Astrocyte (in vitro differentiated cells and primary cell): ENCODE measurements at regions not wholly inside any gene's neighbourhood (a gene's known extent, or its start where the extent isn't known, plus 50 kb on each side); places are given as distances from the start of the nearest gene placed in this dataset.
"Not testable (repeated sequence)": the region's sequence is repeated elsewhere in the genome, so short reads cannot be mapped to it uniquely, and the experiment has no call there.

ENCODE experiments used
- DNase-seq: peaks from one replicate; pipeline ENCODE4 v3.0.0-alpha.2; 2010; ENCODE audit warnings: low read depth
- FAIRE-seq: peaks from 2 replicates; lab custom pipeline; 2011; peaks lifted over from hg19 to GRCh38; lab: Jason Lieb, UNC
- H2AFZ ChIP-seq: 2 replicates; pipeline ENCODE4 v1.6.0; 2012; ENCODE audit warnings: low read depth, low read length, inconsistent platforms
- H3K27ac ChIP-seq: 2 replicates; pipeline ENCODE4 v1.5.1; 2011; ENCODE audit warnings: low read depth, low read length, inconsistent platforms
- H3K27me3 ChIP-seq: 2 replicates; pipeline ENCODE4 v1.6.0; 2011; ENCODE audit warnings: low read length, inconsistent platforms; ENCODE audit not compliant: insufficient read depth
- H3K36me3 ChIP-seq: 2 replicates; pipeline ENCODE4 v1.5.1; 2011; ENCODE audit warnings: low read length, inconsistent platforms; ENCODE audit not compliant: insufficient read depth
- H3K4me1 ChIP-seq: 2 replicates; pipeline ENCODE4 v1.5.1; 2011; ENCODE audit warnings: low read length, inconsistent platforms; ENCODE audit not compliant: insufficient read depth
- H3K4me2 ChIP-seq: 2 replicates; pipeline ENCODE4 v1.6.0; 2012; ENCODE audit warnings: low read length, inconsistent platforms
- H3K4me3 ChIP-seq: 2 replicates; pipeline ENCODE4 v1.5.1; 2011; ENCODE audit warnings: low read depth, mild to moderate bottlenecking, low read length, inconsistent platforms; ENCODE audit not compliant: insufficient read depth
- H3K79me2 ChIP-seq: 2 replicates; pipeline ENCODE4 v1.6.0; 2012; ENCODE audit warnings: mild to moderate bottlenecking, low read length, inconsistent platforms; ENCODE audit not compliant: insufficient read depth
- H3K9ac ChIP-seq: 2 replicates; pipeline ENCODE4 v1.6.0; 2012; ENCODE audit warnings: mild to moderate bottlenecking, low read length, inconsistent platforms
- H3K9me3 ChIP-seq: 2 replicates; pipeline ENCODE4 v1.5.1; 2012; ENCODE audit warnings: low read depth, mild to moderate bottlenecking, low read length, inconsistent platforms; ENCODE audit not compliant: insufficient read depth
- H4K20me1 ChIP-seq: 2 replicates; pipeline ENCODE4 v1.6.0; 2012; ENCODE audit warnings: low read length, inconsistent platforms; ENCODE audit not compliant: insufficient read depth
- H3K27ac Mint-ChIP-seq: one replicate; pipeline ENCODE4 v1.8.0; 2021; ENCODE audit warnings: mild to moderate bottlenecking, mixed read lengths; ENCODE audit not compliant: unreplicated experiment
- H3K27me3 Mint-ChIP-seq: one replicate; pipeline ENCODE4 v1.8.0; 2021; ENCODE audit warnings: low read depth, mixed read lengths; ENCODE audit not compliant: unreplicated experiment
- H3K36me3 Mint-ChIP-seq: one replicate; pipeline ENCODE4 v1.8.0; 2021; ENCODE audit warnings: low read depth, mixed read lengths; ENCODE audit not compliant: unreplicated experiment
- H3K4me1 Mint-ChIP-seq: one replicate; pipeline ENCODE4 v1.8.0; 2021; ENCODE audit warnings: low read depth, mixed read lengths; ENCODE audit not compliant: unreplicated experiment
- H3K4me3 Mint-ChIP-seq: one replicate; pipeline ENCODE4 v1.8.0; 2021; ENCODE audit warnings: mild to moderate bottlenecking, moderate library complexity, mixed read lengths; ENCODE audit not compliant: unreplicated experiment
- H3K9me3 Mint-ChIP-seq: one replicate; pipeline ENCODE4 v1.8.0; 2021; ENCODE audit warnings: mild to moderate bottlenecking, mixed read lengths; ENCODE audit not compliant: unreplicated experiment
- CTCF ChIP-seq: IDR thresholded peaks from 2 replicates; pipeline ENCODE4 v1.5.1; 2011; ENCODE audit warnings: low read depth, mild to moderate bottlenecking, inconsistent platforms, low read length, moderate library complexity; ENCODE audit not compliant: insufficient read depth
- EZH2 ChIP-seq: IDR thresholded peaks from 2 replicates; pipeline ENCODE4 v1.6.1; 2012; ENCODE audit warnings: mild to moderate bottlenecking, low read length, inconsistent platforms; ENCODE audit not compliant: insufficient read depth

GRCh38 chr10:33084453-33084852, 126.4 kb upstream of the ITGB1 start:
- FAIRE-seq (no peak), DNase-seq (peak; percentile 8)
- no peaks in the 10 kb centered on the region for H3K36me3 Mint-ChIP-seq
- H3K27me3 Mint-ChIP-seq = peaks cover 2% of the 10 kb centered on the region
- H3K9me3 Mint-ChIP-seq = peaks cover 5% of the 10 kb centered on the region
- peaks cover 3% of the 10 kb centered on the region for H3K4me1 Mint-ChIP-seq
- H3K9ac ChIP-seq = no peak overlapping the region
- no peaks in the 10 kb centered on the region for H4K20me1 ChIP-seq
- no peaks in the 10 kb centered on the region for H3K9me3 ChIP-seq
- H3K4me3 Mint-ChIP-seq = no peak overlapping the region
- H3K4me1 ChIP-seq = no peaks in the 10 kb centered on the region
- TF ChIP-seq EZH2 (no peak), CTCF (no peak)
- no peak overlapping the region for H3K27ac Mint-ChIP-seq
- H3K4me2 ChIP-seq = no peak overlapping the region
- no peaks in the 10 kb centered on the region for H3K27me3 ChIP-seq
- H3K27ac ChIP-seq = no peak overlapping the region
- H3K4me3 ChIP-seq = no peak overlapping the region
- H3K79me2 ChIP-seq = no peaks in the 10 kb centered on the region
- H3K36me3 ChIP-seq = no peaks in the 10 kb centered on the region
- H2AFZ ChIP-seq = no peak overlapping the region

GRCh38 chr10:33082373-33082895, 124.4 kb upstream of the ITGB1 start:
- H3K4me2 ChIP-seq = no peak overlapping the region
- Mint-ChIP-seq H3K27me3 (peaks cover 2% of the 10 kb centered on the region), H3K27ac (no peak overlapping the region), H3K9me3 (peaks cover 5% of the 10 kb centered on the region), H3K4me3 (no peak overlapping the region), H3K36me3 (peaks cover under 1% of the 10 kb centered on the region), H3K4me1 (peaks cover 3% of the 10 kb centered on the region)
- no peaks in the 10 kb centered on the region for H4K20me1 ChIP-seq
- no peak overlapping the region for H3K27ac ChIP-seq
- no peak for FAIRE-seq
- no peaks in the 10 kb centered on the region for H3K36me3 ChIP-seq
- no peaks in the 10 kb centered on the region for H3K27me3 ChIP-seq
- H3K9me3 ChIP-seq = no peaks in the 10 kb centered on the region
- no peak overlapping the region for H2AFZ ChIP-seq
- TF ChIP-seq EZH2 = no peak
- no peak for TF ChIP-seq CTCF
- no peak for DNase-seq
- no peak overlapping the region for H3K9ac ChIP-seq
- H3K4me3 ChIP-seq = no peak overlapping the region
- H3K79me2 ChIP-seq = no peaks in the 10 kb centered on the region
- H3K4me1 ChIP-seq = no peaks in the 10 kb centered on the region

GRCh38 chr10:33080467-33080866, 122.4 kb upstream of the ITGB1 start:
- H2AFZ ChIP-seq, H3K4me3 ChIP-seq, H3K36me3 ChIP-seq, FAIRE-seq, H3K9me3 Mint-ChIP-seq, H3K27ac ChIP-seq, H4K20me1 ChIP-seq, H3K4me2 ChIP-seq, H3K9me3 ChIP-seq, H3K4me1 ChIP-seq, H3K9ac ChIP-seq, DNase-seq, H3K4me1 Mint-ChIP-seq, H3K27me3 Mint-ChIP-seq, H3K79me2 ChIP-seq, H3K27me3 ChIP-seq, H3K4me3 Mint-ChIP-seq, H3K27ac Mint-ChIP-seq, H3K36me3 Mint-ChIP-seq: not testable (repeated sequence)
